ENCODE measurements at regions not wholly inside any gene's neighbourhood (a gene's known extent, or its start where the extent isn't known, plus 50 kb on each side); places are given as distances from the start of the nearest gene placed in this dataset.

GRCh38 chr18:24741321-24741720 lies 280.9 kb downstream of the HRH4 start:
- no peak for DNase-seq

GRCh38 chr18:24741965-24742724 lies 281.7 kb downstream of the HRH4 start:
- no peak for DNase-seq

GRCh38 chr18:24754583-24755253 lies 294.3 kb downstream of the HRH4 start:
- DNase-seq: no peak

- peak in 1 of 2 experiments; percentile 33 for DNase-seq
These were observed 295.9 kb downstream of the HRH4 start for GRCh38 chr18:24756385-24756784.

- no peak for DNase-seq
These were observed 296.7 kb downstream of the HRH4 start for GRCh38 chr18:24757134-24757533.

GRCh38 chr18:24761765-24762164 lies 301.3 kb downstream of the HRH4 start:
- DNase-seq: no peak

GRCh38 chr18:24762511-24762910 lies 302.1 kb downstream of the HRH4 start:
- no peak for DNase-seq

GRCh38 chr18:24763765-24764513 lies 303.5 kb downstream of the HRH4 start:
- no peak for DNase-seq

GRCh38 chr18:24764766-24765165 lies 304.3 kb downstream of the HRH4 start:
- no peak for DNase-seq

GRCh38 chr18:24766376-24766775 lies 305.9 kb downstream of the HRH4 start:
- DNase-seq: no peak

- DNase-seq: no peak
These were observed 310.0 kb downstream of the HRH4 start for GRCh38 chr18:24770311-24771024.

- no peak for DNase-seq
These were observed 310.9 kb downstream of the HRH4 start for GRCh38 chr18:24771300-24771699.

GRCh38 chr18:24773101-24773500 lies 312.7 kb downstream of the HRH4 start:
- DNase-seq: no peak

GRCh38 chr18:24776019-24776418 lies 315.6 kb downstream of the HRH4 start:
- DNase-seq: no peak

GRCh38 chr18:24778810-24779418 lies 318.5 kb downstream of the HRH4 start:
- DNase-seq: no peak

GRCh38 chr18:24782566-24782965 lies 322.1 kb downstream of the HRH4 start:
- DNase-seq: no peak

GRCh38 chr18:24785019-24785418 lies 324.6 kb downstream of the HRH4 start:
- no peak for DNase-seq

GRCh38 chr18:24786027-24786426 lies 325.6 kb downstream of the HRH4 start:
- DNase-seq: peak in 1 of 2 experiments; percentile 24

- DNase-seq: no peak
These were observed 329.9 kb downstream of the HRH4 start for GRCh38 chr18:24790347-24790746.

GRCh38 chr18:24791751-24792545 lies 331.5 kb downstream of the HRH4 start:
- DNase-seq: no peak

- DNase-seq: no peak
These were observed 333.3 kb downstream of the HRH4 start for GRCh38 chr18:24793742-24794141.

GRCh38 chr18:24795129-24795528 lies 334.7 kb downstream of the HRH4 start:
- no peak for DNase-seq

Data from NCI-H526 (cell line).